GM18909 (cell line): ENCODE measurements at regions not wholly inside any gene's neighbourhood (a gene's known extent, or its start where the extent isn't known, plus 50 kb on each side); places are given as distances from the start of the nearest gene placed in this dataset.
A peak's percentile ranks its signal among the peaks of the same experiment; 100 is the strongest.

Source experiments
- ATAC-seq: cut with Tn5 transposase; IDR thresholded peaks from one replicate; pipeline ENCODE4 v1.9.1; 2021; ENCODE audit warnings: mild to moderate bottlenecking; ENCODE audit not compliant: unreplicated experiment, poor library complexity

DNA sequence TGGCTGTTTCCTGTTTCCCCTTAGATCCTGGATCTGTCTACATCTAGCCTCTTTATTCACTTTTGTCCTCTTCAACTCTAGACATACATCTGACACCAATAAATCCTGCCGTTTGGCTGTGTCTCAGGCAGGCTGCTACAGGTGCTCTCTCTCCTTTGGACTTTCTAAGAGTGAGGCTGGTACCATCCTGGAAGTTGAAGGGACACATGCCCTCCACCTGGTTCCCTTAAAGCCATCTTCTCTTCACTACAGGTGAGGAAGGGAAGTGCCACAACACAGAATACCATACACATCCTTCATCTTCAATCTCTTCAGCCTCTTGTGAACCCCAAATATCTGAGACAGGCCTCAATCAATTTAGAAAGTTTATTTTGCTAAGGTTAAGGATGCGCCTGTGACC is 137.9 kb downstream of the BACH1 start:
- no peak for ATAC-seq

DNA sequence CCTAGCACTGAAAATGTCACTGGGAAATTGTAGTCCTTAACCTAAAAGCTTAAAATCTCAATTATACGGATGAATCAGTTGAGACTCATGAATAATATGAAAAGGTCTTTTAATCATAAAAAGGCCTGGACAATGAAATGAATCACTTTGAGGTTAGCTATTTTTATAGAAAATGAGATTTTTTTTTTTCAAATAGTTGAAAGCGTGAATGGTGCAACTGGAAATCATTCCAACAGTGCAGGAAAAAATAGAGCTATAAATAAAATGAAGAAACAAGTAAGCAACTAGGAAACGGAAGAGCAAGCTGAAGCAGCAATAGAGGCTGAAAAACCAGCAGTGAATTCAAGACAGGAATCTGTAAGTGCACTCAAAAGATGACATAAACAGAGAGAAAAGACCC is 142.9 kb downstream of the BACH1 start:
- no peak for ATAC-seq

DNA sequence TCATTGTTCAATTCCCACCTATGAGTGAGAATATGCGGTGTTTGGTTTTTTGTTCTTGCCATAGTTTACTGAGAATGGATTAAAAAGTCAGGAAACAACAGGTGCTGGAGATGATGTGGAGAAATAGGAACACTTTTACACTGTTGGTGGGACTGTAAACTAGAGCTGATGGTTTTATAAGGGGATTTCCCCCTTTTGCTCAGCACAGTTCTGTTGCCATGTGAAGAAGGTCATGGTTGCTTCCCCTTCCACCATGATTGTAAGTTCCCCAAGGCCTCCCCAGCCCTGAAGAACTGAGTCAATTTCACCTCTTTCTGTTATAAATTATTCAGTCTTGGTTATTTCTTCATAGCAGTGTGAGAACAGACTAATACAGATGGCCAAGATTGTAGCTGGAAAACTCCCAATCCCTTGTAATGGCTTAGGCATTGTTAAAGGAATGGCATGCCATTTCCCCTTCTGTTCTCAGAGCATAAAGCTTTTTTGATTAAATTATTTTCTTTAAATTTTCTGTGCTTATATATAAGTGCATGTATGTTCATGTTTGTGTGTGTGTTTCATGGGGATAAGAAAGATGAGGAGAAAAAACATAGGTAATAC is 144.8 kb downstream of the BACH1 start:
- ATAC-seq = no peak

DNA sequence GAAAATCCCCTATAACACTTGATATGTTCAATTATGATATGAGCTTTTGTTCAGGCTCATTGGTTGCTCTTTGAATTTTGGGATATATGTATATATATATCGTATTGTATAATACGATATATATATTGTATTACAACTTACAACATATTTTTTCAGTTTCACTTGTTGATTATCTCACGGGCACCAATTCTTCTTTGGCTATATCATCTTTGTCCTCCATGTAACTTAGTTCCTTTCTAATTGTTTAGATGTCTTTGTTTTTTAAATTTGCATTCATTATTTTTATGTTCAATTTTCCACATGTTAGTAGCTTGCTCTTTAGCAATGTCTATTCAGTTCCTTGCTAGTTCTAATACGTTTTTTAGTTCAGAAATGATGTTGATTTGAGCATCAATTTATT is 150.0 kb downstream of the BACH1 start:
- ATAC-seq = no peak

DNA sequence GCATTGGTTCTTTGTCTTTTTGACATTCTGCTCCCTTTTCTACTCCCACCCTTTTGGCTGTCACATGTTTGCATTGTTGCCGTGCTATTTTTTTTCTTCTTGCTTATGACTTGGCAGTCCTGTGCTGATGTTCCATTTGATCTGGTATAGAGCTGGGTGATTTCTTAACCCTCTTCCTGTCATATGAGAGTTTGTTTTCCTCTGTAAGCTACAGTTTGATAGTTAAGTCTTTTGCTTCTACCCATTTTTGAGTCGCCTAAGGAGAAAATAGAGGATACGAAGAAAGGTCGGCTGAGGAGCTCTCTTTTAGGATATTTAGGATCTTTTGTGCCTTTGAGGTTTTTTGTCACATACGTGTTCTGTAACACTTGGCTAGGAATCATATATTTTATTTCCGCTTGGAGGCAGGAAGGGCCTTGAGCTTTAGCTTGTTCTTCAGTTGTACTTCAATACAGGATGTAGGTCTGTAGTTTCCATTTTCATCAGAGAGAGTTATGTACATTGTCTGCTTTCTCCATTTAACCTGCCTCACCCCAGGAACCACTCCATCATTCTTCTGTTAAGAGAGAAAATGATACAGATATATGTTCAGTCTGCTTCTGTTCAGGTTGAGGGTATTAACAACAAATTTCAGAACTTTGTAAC is 150.7 kb downstream of the BACH1 start:
- ATAC-seq = no peak

DNA sequence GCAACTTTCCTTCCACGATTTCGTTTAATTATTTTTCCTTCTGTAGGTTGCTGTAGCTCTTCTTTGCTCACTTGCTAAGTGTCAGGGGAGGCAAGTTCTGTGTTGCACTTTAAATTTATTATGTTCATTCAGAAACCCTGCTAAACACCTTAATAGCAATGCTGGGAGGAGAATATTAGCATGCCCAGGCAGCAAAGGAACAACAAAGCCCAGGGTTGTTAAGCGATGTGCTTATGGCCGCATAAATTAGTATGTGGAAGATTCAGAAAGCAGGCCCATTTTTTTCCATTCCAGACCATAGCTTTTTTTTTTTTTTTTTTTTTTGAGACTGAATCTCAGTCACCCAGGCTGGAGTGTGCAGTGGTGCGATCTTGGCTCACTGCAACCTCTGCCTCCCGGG is 151.3 kb downstream of the BACH1 start:
- ATAC-seq = no peak

DNA sequence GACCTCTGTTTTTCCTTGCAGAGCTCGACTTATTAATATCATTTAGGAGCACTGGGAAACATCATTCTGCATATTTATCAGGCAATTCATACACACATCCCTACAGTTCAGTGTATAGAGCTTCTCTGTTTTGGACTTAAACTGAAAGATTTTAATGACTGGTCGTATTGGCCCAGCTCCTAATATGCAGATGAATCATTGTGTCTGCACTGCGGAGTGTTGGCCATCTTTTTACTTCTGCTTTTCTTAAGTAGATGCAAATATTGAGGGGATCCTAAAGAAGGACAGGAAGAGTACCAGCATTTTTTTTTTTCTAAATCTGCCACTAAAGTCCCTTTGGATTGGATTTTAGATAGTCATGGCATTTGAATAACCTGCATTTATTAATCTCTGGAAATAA is 154.8 kb downstream of the BACH1 start:
- ATAC-seq = peak; percentile 58

DNA sequence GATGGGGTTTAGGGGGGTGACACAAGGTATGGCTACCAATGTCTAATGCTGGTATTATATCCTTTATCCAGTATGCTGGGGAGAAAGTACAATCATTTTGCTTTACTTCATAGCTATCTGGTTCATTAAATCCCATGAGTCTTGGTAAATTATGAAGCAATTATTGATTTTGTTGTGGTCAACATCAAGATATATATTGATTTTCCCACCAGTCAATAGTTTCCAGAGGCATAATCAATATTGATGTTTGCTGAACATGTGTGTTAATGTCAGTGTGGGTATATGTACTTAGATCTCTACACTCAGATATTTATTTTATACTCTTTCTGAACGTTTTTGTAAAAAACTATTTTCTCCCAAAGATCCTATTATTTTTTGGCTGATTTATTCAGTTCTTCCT is 155.5 kb downstream of the BACH1 start:
- ATAC-seq = no peak

DNA sequence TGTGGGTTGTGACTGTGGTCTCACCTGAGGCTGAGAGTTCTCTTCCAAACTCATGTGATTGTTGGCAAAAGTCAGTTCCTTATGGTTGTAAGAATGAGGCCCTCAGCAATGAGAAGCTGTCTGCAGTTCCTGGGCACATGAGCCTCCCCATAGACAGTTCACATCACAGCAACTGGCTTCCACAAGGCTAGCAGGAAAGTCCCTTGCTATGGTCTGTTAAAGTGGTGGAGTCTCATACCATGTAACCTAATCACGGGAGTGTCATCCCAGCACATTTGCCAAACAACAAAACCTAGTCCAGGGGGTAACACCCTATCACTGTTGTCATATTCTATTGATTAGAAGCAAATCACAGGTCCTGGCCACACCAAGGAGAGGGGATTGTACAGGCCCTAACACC is 163.8 kb downstream of the BACH1 start:
- peak; percentile 70 for ATAC-seq

DNA sequence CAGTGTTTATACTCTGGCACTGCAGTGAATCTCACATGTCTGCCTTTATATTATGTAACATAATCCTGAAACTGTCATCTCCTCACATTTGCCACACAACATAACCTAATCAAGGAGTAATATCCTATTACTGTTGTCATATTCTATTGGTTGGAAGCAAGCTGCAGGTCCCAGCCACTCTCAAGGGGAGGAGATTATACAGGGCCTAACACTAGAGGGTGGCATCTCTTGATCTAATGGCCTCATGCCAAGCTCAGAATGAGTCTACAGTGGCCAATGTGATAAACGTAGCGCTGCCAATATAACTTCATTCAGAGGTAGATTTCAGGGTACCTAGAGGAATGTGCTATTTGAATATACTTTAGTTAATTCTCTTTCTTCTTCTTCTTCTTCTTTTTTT is 166.8 kb downstream of the BACH1 start:
- ATAC-seq = no peak

DNA sequence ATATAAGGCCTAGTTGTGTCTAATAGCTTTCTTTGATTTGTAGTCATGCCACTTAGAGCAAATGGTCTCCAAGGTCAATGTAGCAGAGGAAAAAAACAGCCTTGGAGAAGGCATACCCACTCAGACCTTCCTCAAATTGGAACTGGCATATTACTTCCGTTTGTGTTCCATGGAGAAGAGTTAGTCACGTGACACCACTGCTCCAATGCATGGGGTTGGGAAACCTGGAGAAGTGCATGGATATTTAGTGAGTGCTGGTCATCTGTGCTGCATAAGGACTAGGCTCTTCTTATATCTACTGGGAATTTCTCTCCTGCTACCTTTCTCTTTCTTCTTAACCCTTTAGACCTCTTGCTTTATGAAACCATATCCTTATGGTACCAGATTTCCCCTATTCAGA is 167.8 kb downstream of the BACH1 start:
- ATAC-seq = no peak

DNA sequence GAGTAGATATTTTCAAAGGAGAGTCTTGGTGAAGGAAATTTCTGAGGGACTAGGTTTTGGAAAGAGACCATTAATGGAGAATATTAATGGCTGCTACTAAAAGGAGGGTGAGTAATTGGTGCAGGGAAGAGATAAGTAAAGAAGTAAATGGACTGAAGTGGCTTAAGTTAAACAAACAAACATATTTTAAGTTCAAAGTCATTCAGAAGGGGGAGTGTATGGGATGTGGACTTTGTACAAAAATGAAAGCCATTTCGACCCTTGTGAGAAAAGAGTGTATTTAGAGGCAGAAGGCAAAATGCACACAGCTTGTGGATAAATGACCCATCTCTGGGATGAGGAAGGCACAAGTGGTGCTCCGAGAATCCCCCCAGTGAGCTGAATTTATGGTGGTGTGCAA is 171.7 kb downstream of the BACH1 start:
- no peak for ATAC-seq

DNA sequence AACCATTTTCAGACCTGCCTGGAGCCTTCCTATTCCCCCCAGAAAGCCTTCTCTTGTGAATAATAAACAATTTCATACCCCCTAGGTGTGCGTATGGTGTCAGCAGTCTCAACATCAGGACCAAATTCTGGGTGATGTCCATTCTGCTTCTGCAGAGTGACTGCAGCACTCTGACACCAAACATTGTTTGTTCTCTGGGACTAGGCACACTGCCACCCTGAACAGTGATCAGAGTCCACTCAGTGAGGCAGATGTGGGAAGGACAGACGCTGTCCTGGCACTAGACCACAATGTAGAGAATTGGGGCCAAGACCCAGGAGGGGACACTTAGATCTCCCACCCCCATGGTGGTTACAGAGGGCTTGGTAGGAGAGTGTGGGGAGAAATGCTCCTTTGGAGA is 175.1 kb downstream of the BACH1 start:
- ATAC-seq = no peak

DNA sequence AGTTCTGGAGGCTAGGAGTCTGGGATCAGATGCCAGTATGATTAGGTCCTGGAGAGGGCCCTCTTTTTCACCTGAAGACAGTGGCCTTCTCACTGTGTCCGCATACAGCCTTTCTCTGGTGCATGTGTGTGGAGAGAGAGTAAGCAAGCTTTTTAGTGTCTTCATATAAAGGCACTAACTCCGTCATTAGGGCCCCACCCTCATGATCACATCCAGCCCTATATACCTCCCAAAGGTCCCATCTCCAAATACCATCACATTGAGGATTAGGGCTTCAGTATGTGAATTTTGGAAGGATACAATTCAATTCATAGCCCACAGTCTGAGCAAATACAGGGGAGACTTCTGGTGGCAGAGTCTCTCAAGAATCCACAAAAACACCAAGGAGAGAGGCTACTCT is 176.6 kb downstream of the BACH1 start:
- no peak for ATAC-seq

DNA sequence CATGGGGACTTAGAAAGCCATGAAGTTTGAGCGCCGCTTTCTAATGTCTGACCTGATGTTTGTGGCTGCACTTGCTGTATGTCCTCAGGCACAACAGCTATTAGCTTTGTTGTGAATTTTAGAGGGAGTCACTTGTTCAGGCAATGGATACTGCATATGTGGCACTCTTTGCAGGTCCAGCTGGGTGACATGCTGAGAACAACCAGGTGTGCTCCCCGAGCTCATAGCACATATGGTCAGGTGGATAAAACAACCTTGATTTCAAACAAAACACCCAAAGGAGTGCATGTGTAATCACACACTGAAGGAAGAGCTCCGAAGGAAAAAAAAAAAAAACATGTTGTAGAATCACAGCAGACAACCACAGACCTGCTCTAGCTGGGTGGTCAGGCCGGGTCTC is 178.6 kb downstream of the BACH1 start:
- no peak for ATAC-seq

DNA sequence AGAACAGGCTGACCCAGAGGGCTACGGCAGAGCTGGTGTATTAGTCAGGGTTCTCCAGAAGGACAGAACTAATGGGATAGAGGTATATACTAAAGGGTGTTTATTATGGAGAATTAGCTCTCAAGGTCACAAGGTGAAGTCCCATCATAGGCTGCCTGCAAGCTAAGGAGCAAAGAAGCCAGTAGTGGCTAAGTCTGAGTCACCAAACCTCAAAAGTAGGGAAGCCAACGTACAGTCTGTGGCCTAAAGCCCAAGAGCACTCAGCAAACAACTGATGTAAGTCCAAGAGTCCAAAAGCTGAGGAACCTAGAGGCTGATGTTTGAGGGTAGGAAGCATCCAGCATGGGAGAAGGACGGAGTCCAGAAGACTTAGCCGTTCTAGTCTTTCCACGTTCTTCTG is 179.2 kb downstream of the BACH1 start:
- ATAC-seq = no peak

DNA sequence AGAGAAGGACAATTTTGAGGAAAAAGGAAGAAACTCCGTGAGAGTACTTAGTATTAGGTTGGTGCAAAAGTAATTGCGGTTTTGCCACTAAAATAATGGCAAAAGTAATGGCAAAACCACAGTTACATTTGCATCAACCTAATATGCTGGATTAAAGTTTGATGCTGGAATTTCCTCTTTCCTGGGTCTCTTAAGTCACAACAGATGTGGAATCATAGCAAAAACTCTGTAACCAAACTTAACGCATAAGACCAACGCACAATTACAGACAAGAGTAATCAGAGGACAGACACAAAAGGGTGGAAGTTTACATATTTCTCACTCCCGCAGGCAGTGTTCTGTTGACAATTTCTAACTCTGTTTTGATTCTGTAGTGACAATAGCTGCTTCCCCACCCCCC is 182.4 kb downstream of the BACH1 start:
- no peak for ATAC-seq

DNA sequence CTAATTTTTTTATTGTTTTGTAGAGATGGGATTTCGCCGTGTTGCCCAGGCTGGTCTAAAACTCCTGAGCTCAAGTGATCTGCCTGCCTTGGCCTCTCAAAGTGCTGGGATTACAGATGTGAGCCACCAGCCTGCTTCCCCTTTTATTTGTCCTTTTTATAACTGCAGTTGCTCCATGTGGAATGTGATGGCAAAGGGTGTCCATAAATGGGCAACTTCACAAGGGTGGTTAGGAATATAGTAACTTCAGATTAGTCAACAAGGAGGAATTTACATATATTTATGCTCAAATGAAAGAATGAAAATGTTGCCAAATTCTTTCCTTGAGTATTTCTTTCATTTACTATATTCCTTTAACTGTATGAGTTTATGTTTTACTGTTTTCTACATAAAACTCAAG is 182.9 kb downstream of the BACH1 start:
- ATAC-seq = no peak

DNA sequence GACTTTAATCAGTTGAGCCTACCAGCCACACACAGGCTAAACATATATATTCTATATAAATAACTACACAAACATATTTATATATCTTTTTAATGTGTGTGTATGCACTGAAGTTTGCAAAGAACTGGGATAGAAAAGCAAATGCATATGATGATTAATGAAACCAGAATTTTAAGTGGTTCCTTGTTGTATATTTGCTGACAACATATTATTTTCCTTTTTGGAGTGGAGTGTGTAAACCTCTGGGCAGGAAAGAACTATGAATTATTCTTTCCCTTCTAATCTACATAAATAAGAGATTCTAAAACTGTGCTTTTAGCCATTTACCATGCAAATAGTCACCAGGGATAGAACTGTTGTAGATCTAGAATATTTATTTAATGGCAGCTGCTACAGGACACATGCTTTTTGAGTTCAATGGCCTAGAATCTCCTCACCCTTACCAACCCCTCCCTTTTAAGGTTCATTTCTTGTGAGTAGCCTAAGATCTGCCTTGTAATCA is 187.6 kb downstream of the BACH1 start:
- ATAC-seq = no peak
